HepG2 (cell line): ENCODE measurements at regions not wholly inside any gene's neighbourhood (a gene's known extent, or its start where the extent isn't known, plus 50 kb on each side); places are given as distances from the start of the nearest gene placed in this dataset.

Experiments used
- BHLHE40 ChIP-seq: IDR thresholded peaks from 2 replicates; pipeline ENCODE4 v1.6.1; 2011; ENCODE audit warnings: low read length, improper control_type of control experiment
- DPF2 ChIP-seq: sonication (generic); formaldehyde crosslinking; IDR thresholded peaks from 2 replicates; pipeline ENCODE4 v1.4.0; 2020; ENCODE audit warnings: mild to moderate bottlenecking, low read depth, missing genetic modification reagents, borderline replicate concordance
- EP300 ChIP-seq, 3 experiments: sonication (generic) in 1 of 3; formaldehyde crosslinking in 1 of 3; IDR thresholded peaks; 2 replicates each; pipeline versions ENCODE4 v1.5.1 to v1.6.1; 2011 to 2020; ENCODE audit warnings: low read depth in 2 of 3, low read length in 2 of 3, borderline replicate concordance in 1 of 3, improper control_type of control experiment in 1 of 3, mild to moderate bottlenecking in 1 of 3, missing genetic modification reagents in 1 of 3, moderate library complexity in 1 of 3
- KLF16 ChIP-seq, 2 experiments: sonication (generic) in 1 of 2; formaldehyde crosslinking in 1 of 2; IDR thresholded peaks; 2 replicates each; pipeline versions ENCODE4 v1.6.1 to v1.8.0; 2016 to 2023; ENCODE audit warnings: missing genetic modification reagents in 2 of 2, missing compliant biosample characterization in 1 of 2
- MED1 ChIP-seq: sonication (generic); formaldehyde crosslinking; IDR thresholded peaks from 2 replicates; pipeline ENCODE4 v1.4.0; 2020; ENCODE audit warnings: missing genetic modification reagents
- MIER3 ChIP-seq: IDR thresholded peaks from 2 replicates; pipeline ENCODE4 v1.6.1; 2016; ENCODE audit warnings: missing compliant biosample characterization, borderline replicate concordance
- NR2F2 ChIP-seq: IDR thresholded peaks from 2 replicates; pipeline ENCODE4 v1.6.1; 2012; ENCODE audit warnings: low read depth, inconsistent platforms, borderline replicate concordance
- PCBP1 ChIP-seq: fragments of 200-400 bp; formaldehyde crosslinking; IDR thresholded peaks from 2 replicates; pipeline ENCODE4 v1.6.1; 2017; ENCODE audit warnings: mild to moderate bottlenecking, low read depth, low read length, borderline replicate concordance
- RARA ChIP-seq: IDR thresholded peaks from 2 replicates; pipeline ENCODE4 v1.6.1; 2016; ENCODE audit warnings: missing genetic modification reagents, missing compliant biosample characterization
- RXRB ChIP-seq: IDR thresholded peaks from 2 replicates; pipeline ENCODE4 v1.6.1; 2016; ENCODE audit warnings: borderline replicate concordance, missing genetic modification reagents, missing compliant biosample characterization
- SOX6 ChIP-seq, 2 experiments: fragments of 450-650 bp in 1 of 2; sonication (generic) in 1 of 2; formaldehyde crosslinking in 1 of 2; IDR thresholded peaks; 2 replicates each; pipeline versions ENCODE4 v1.4.0 to v1.6.1; 2017 to 2020; ENCODE audit warnings: antibody characterized with exemption in 1 of 2, mild to moderate bottlenecking in 1 of 2, missing genetic modification reagents in 1 of 2
- SSRP1 ChIP-seq: IDR thresholded peaks from 2 replicates; pipeline ENCODE4 v1.6.1; 2016; ENCODE audit warnings: control low read depth
- ZFP1 ChIP-seq: IDR thresholded peaks from 2 replicates; pipeline ENCODE4 v1.6.1; 2016
- ZNF12 ChIP-seq: sonication (generic); formaldehyde crosslinking; IDR thresholded peaks from 2 replicates; pipeline ENCODE4 v1.5.0; 2020; ENCODE audit warnings: missing genetic modification reagents
- ZNF33B ChIP-seq: sonication (generic); formaldehyde crosslinking; IDR thresholded peaks from 2 replicates; pipeline ENCODE4 v1.5.1; 2020; ENCODE audit warnings: mild to moderate bottlenecking, missing genetic modification reagents
- ZNF607 ChIP-seq: sonication (generic); formaldehyde crosslinking; IDR thresholded peaks from 2 replicates; pipeline ENCODE4 v1.5.1; 2020; ENCODE audit warnings: missing genetic modification reagents, mild to moderate bottlenecking, borderline replicate concordance
- ZNF644 ChIP-seq: IDR thresholded peaks from 2 replicates; pipeline ENCODE4 v1.6.1; 2016; ENCODE audit warnings: low read depth
- TF ChIP-seq, protein P1 (sequence below), 2 experiments: sonication (generic) in 1 of 2; formaldehyde crosslinking in 1 of 2; IDR thresholded peaks; 2 replicates each; pipeline versions ENCODE4 v1.4.0 to v1.6.1; 2016 to 2020; ENCODE audit warnings: borderline replicate concordance in 1 of 2, low read depth in 1 of 2, mild to moderate bottlenecking in 1 of 2, missing genetic modification reagents in 1 of 2
- TF ChIP-seq, protein P2 (sequence below), 2 experiments: fragments of 450-650 bp in 1 of 2; sonication (generic) in 1 of 2; formaldehyde crosslinking; IDR thresholded peaks; 2 replicates each; pipeline versions ENCODE4 v1.5.0 to v1.8.0; 2020 to 2022; ENCODE audit warnings: mild to moderate bottlenecking in 1 of 2, missing genetic modification reagents in 1 of 2
- TF ChIP-seq, protein P3 (sequence below): IDR thresholded peaks from 2 replicates; pipeline ENCODE4 v1.6.1; 2016; ENCODE audit warnings: mild to moderate bottlenecking

DNA sequence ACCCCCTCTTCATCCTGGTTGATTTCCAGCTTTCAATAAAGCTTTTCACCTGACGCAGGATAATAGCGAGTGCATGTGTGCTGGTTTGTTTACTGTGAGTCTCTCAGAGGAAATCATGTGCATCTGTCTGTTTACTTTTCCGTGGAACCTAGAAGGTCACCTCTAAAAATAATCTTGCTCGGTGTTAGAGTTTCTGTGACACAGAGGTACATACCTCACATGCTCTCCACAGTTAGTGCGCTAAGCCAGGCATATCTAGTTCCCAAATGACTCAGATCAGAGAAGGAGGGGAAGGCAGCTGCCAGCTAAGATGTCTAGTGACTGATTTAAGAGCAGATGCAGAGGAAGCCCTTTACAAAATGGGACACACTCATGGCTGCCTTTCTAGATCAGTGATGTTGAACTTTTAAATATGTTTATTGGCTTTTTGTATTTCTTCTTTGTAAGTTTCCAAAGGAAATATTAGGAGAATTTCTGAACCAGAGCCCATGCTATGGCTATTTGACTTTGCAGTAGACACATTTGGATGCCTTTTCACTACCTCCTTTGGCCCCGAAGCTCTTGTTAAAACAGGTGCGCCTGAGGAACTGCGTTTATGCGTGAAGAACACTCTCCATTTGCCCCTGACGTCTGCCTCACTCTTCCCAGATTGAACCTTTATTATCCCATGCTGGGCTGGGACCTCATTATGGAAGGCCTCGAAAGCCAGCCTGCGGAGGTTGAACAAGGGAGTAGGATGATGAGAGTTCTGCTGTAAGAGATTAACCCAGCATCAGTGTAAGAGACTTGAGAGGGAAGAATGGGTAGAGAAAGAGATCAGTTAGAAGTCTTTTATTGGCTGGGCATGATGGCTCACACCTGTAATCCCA, 145.6 kb downstream of the FAM161A start (continued):
- TF ChIP-seq, protein P1, sequence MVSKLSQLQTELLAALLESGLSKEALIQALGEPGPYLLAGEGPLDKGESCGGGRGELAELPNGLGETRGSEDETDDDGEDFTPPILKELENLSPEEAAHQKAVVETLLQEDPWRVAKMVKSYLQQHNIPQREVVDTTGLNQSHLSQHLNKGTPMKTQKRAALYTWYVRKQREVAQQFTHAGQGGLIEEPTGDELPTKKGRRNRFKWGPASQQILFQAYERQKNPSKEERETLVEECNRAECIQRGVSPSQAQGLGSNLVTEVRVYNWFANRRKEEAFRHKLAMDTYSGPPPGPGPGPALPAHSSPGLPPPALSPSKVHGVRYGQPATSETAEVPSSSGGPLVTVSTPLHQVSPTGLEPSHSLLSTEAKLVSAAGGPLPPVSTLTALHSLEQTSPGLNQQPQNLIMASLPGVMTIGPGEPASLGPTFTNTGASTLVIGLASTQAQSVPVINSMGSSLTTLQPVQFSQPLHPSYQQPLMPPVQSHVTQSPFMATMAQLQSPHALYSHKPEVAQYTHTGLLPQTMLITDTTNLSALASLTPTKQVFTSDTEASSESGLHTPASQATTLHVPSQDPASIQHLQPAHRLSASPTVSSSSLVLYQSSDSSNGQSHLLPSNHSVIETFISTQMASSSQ (IDR thresholded peaks at IDR 0.05; ENCODE audit: low read depth): no peak
- TF ChIP-seq, protein P1 (CRISPR knock-in tag; IDR thresholded peaks at IDR 0.05; ENCODE audit: borderline replicate concordance): no peak; the same call in 1 of the 2 replicates
- TF ChIP-seq PCBP1 (no peak), ZNF607 (peak; percentile 30; the same call in 1 of the 2 replicates), RARA (CRISPR knock-in tag) (peak; percentile 82), MIER3 (CRISPR knock-in tag) (peak; percentile 45; the same call in 1 of the 2 replicates), BHLHE40 (peak; percentile 69), KLF16 (CRISPR knock-in tag; IDR thresholded peaks at IDR 0.05) (0 out of 4 replicates have a peak, but pooled peaks of 1 of the 2 experiments have one; percentile 45), ZNF33B (no peak), ZFP1 (CRISPR knock-in tag) (0 out of 2 replicates have a peak, but pooled peaks have one; percentile 57), DPF2 (CRISPR knock-in tag) (0 out of 2 replicates have a peak, but pooled peaks have one; percentile 21), RXRB (CRISPR knock-in tag) (peak; percentile 76), SOX6 (IDR thresholded peaks at IDR 0.05) (no peak), SOX6 (CRISPR knock-in tag; IDR thresholded peaks at IDR 0.05) (peak; percentile 78), ZNF644 (CRISPR knock-in tag) (peak; percentile 32; the same call in 1 of the 2 replicates), NR2F2 (no peak), EP300 (IDR thresholded peaks at IDR 0.05; ENCODE audit: low read depth in 2 of 2, low read length in 2 of 2) (peak in 1 of 2 experiments; percentile 57; a peak in 1 of 4 replicates), EP300 (CRISPR knock-in tag; IDR thresholded peaks at IDR 0.05; ENCODE audit: borderline replicate concordance) (no peak), MED1 (CRISPR knock-in tag) (peak; percentile 76), ZNF12 (0 out of 2 replicates have a peak, but pooled peaks have one; percentile 24), SSRP1 (CRISPR knock-in tag) (no peak)
- TF ChIP-seq, protein P2, sequence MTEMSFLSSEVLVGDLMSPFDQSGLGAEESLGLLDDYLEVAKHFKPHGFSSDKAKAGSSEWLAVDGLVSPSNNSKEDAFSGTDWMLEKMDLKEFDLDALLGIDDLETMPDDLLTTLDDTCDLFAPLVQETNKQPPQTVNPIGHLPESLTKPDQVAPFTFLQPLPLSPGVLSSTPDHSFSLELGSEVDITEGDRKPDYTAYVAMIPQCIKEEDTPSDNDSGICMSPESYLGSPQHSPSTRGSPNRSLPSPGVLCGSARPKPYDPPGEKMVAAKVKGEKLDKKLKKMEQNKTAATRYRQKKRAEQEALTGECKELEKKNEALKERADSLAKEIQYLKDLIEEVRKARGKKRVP (CRISPR knock-in tag; IDR thresholded peaks at IDR 0.05): peak in 1 of 2 experiments; percentile 60; a peak in 1 of 4 replicates
- TF ChIP-seq, protein P3, sequence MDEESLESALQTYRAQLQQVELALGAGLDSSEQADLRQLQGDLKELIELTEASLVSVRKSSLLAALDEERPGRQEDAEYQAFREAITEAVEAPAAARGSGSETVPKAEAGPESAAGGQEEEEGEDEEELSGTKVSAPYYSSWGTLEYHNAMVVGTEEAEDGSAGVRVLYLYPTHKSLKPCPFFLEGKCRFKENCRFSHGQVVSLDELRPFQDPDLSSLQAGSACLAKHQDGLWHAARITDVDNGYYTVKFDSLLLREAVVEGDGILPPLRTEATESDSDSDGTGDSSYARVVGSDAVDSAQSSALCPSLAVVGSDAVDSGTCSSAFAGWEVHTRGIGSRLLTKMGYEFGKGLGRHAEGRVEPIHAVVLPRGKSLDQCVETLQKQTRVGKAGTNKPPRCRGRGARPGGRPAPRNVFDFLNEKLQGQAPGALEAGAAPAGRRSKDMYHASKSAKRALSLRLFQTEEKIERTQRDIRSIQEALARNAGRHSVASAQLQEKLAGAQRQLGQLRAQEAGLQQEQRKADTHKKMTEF (CRISPR knock-in tag): peak; percentile 49
